ENCODE measurements at regions not wholly inside any gene's neighbourhood (a gene's known extent, or its start where the extent isn't known, plus 50 kb on each side); places are given as distances from the start of the nearest gene placed in this dataset.

DNA sequence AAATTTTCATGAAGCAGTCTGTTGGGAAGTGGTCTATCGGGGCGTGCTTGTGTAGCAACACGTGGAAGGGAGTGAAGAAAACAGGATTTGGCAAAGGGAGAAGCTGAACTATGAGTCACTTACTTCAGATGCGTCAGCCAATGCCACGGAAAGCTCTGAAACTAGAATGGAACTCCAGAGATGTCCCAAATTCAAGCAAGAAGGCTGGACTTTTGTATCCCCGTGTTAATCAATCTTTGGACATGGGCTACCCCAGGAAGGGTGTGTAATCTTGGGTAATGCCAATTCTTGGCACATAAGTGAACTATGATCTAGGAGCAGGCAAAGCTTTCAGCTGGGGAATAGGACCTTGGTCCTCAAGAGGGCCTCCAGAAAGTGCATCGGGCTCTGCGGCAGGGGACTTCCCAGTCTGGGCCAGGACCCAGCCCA lies 102.6 kb downstream of the ADSS2 start:
- TF ChIP-seq, protein P1, sequence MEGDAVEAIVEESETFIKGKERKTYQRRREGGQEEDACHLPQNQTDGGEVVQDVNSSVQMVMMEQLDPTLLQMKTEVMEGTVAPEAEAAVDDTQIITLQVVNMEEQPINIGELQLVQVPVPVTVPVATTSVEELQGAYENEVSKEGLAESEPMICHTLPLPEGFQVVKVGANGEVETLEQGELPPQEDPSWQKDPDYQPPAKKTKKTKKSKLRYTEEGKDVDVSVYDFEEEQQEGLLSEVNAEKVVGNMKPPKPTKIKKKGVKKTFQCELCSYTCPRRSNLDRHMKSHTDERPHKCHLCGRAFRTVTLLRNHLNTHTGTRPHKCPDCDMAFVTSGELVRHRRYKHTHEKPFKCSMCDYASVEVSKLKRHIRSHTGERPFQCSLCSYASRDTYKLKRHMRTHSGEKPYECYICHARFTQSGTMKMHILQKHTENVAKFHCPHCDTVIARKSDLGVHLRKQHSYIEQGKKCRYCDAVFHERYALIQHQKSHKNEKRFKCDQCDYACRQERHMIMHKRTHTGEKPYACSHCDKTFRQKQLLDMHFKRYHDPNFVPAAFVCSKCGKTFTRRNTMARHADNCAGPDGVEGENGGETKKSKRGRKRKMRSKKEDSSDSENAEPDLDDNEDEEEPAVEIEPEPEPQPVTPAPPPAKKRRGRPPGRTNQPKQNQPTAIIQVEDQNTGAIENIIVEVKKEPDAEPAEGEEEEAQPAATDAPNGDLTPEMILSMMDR (conservative IDR thresholded peaks at IDR 0.05): no peak
- no peak for TF ChIP-seq EZH2 (IDR thresholded peaks at IDR 0.05; ENCODE audit: low read depth)

Data from PC-9 (cell line).